Psoas muscle (tissue), 7 donors: ENCODE measurements at regions not wholly inside any gene's neighbourhood (a gene's known extent, or its start where the extent isn't known, plus 50 kb on each side); places are given as distances from the start of the nearest gene placed in this dataset.
"Not testable (repeated sequence)": the region's sequence is repeated elsewhere in the genome, so short reads cannot be mapped to it uniquely, and the experiment has no call there.

ENCODE experiments used
- ATAC-seq, 4 donors: fragments of 200-7000 bp; cut with Tn5 transposase; one replicate each; pipeline ENCODE4 v1.9.1; 2020; ENCODE audit warnings: moderate library complexity in 3 of 4, mild to moderate bottlenecking in 2 of 4
- DNase-seq, 2 donors: peaks; one replicate each; pipeline ENCODE4 v3.0.0-alpha.2; 2020
- H3K27ac ChIP-seq: fragments of 200-600 bp; one replicate; pipeline ENCODE4 v1.8.0; 2022
- H3K27me3 ChIP-seq, 3 donors: fragments of 200-600 bp in 1 of 3; one replicate each; pipeline versions ENCODE4 v1.6.1 to v1.8.0; 2013 to 2022; ENCODE audit warnings: low read length in 2 of 3, mild to moderate bottlenecking in 2 of 3, moderate library complexity in 1 of 3; ENCODE audit not compliant: insufficient read depth in 3 of 3
- H3K36me3 ChIP-seq, 2 donors: fragments of 200-600 bp in 1 of 2; one replicate each; pipeline versions ENCODE4 v1.6.1 to v1.8.0; 2013 to 2022; ENCODE audit warnings: low read depth in 1 of 2, mild to moderate bottlenecking in 1 of 2, moderate library complexity in 1 of 2; ENCODE audit not compliant: insufficient read depth in 1 of 2
- H3K4me1 ChIP-seq: fragments of 200-600 bp; one replicate; pipeline ENCODE4 v1.8.0; 2022
- H3K4me3 ChIP-seq: fragments of 200-600 bp; one replicate; pipeline ENCODE4 v1.8.0; 2022; ENCODE audit warnings: mild to moderate bottlenecking
- H3K9me3 ChIP-seq: fragments of 200-600 bp; one replicate; pipeline ENCODE4 v1.8.0; 2022
- WGBS, 3 donors: extraction: QIAGEN DNeasy Blood & Tissue Kit; methylation state at CpG; one replicate each; pipeline versions ENCODE4 v1.1.6 to v1.1.7; 2013; 5-methylcytosine and 5-hydroxymethylcytosine counted together
- intact Hi-C, 2 donors: fragments of 100-400 bp; cut with DNase I; formaldehyde crosslinking; loops; one replicate each; pipeline versions ENCODE4 v1.11.0 to v1.14.2; 2022
- TF ChIP-seq, protein P1 (sequence below): fragments of 200-600 bp; IDR thresholded peaks from one replicate; pipeline ENCODE4 v1.8.0; 2022; ENCODE audit warnings: antibody characterized with exemption
- donor health status: healthy with polysubstance abuse.
- donor health status: DM: no; HTN: no; CAD: no; lungs with moderate emphysema.
- donor health status: Bipolar disorder and iron deficiency.
- donor health status: healthy.
- donor health status: DM: yes; HTN: yes; CAD: no.
- donor health status: DM: no; HTN: no; CAD: no.
- donor health status: DM: yes; HTN: yes; CAD: no.

DNA sequence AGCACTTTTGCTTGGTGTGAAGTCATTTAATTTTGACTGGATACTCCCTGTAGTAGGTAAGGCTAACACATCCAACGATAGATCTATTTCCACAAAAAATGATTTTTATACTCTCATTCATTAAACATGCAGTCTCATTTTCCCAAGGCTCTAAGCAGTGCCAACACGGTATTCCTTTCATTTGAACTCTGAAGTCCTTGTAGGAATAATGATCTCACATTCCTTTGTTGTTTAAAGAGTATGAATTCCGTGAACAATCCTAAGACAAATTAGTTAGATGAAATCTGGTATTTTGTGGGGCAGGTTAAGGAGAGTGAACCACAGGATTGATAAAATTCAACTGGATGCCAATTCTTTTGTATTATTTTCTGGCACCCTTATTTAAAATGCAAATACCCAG is 66.6 kb downstream of the LACC1 start:
- Histone ChIP-seq H3K4me1 (no peaks in the 10 kb centered on the region), H3K36me3 (no peaks in the 10 kb centered on the region), H3K27ac (no peak overlapping the region), H3K27me3 (peaks cover 0 to 3% (median 0%) of the 10 kb centered on the region in 3 donors), H3K9me3 (no peaks in the 10 kb centered on the region), H3K4me3 (no peak overlapping the region)
- TF ChIP-seq, protein P1, sequence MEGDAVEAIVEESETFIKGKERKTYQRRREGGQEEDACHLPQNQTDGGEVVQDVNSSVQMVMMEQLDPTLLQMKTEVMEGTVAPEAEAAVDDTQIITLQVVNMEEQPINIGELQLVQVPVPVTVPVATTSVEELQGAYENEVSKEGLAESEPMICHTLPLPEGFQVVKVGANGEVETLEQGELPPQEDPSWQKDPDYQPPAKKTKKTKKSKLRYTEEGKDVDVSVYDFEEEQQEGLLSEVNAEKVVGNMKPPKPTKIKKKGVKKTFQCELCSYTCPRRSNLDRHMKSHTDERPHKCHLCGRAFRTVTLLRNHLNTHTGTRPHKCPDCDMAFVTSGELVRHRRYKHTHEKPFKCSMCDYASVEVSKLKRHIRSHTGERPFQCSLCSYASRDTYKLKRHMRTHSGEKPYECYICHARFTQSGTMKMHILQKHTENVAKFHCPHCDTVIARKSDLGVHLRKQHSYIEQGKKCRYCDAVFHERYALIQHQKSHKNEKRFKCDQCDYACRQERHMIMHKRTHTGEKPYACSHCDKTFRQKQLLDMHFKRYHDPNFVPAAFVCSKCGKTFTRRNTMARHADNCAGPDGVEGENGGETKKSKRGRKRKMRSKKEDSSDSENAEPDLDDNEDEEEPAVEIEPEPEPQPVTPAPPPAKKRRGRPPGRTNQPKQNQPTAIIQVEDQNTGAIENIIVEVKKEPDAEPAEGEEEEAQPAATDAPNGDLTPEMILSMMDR: no peak
- no peak for ATAC-seq
- no peak for DNase-seq
- WGBS, 3 donors: 67 to 75% (median 74%) methylated on average over 3 of the region's 3 CpGs
- intact Hi-C loops: no loop called here

DNA sequence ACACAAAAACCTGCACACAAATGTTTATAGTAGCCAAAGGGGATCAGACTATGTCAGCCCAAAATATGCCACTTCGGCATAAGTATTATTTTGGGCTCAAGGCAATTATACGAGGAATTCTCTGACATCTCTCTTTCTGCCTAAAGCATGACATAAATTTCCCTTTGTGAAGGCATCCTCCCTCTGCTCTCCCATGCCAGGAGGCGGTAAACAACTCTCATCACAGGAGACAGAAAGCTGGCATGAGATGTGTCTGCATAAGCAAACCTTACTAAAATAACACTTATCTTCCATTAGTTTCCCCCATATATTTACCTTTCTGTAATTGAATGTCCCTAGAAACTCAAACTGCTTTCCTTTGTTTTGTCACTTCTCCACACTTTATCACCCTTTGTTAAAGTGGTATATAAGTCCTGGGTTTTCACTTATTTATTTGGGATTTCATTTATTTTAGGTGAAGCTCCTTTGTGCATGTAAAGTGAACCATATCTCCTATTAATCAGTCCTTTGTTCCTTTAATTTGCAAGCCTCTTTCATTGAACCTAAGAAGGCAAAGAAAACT is 68.3 kb downstream of the LACC1 start:
- 82 to 92% (median 87%) methylated on average over 3 of the region's 3 CpGs for WGBS, 3 donors
- peaks cover 0 to 1% (median 0%) of the 10 kb centered on the region in 3 donors for H3K27me3 ChIP-seq

DNA sequence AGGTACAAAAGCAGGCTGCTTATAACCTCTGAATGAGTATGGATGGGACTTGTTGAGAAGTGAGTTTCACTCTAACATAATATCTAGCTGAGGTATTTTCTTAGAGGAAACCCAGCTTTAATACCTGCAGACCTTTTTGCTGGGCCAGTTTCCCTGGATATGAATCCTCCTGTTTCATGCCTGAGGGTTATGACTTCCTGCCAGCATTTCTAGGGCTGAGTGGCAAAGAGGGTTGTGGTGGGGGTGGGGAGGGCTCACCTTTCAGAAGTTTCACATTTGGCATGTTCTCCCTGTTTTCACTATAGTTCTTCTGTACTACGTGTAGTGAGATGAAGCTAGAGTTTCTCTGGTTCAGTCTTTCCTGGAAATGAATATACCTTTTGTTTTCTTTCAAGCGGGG is 73.7 kb downstream of the LACC1 start:
- 37 to 49% (median 41%) methylated on average over 2 of the region's 2 CpGs for WGBS, 3 donors
- intact Hi-C loops: no loop called here
- ATAC-seq: peak in 1 of 4 donors; percentile 48

More for the DNA sequence above, 68.3 kb downstream of the LACC1 start:
- no peak for ATAC-seq
- DNase-seq: no peak
- no peak overlapping the region for H3K27ac ChIP-seq
- intact Hi-C loops: no loop called here
- no peak overlapping the region for H3K4me3 ChIP-seq
- H3K36me3 ChIP-seq: no peaks in the 10 kb centered on the region
- no peaks in the 10 kb centered on the region for H3K9me3 ChIP-seq
- TF ChIP-seq, protein P1: no peak
- H3K4me1 ChIP-seq: no peaks in the 10 kb centered on the region

DNA sequence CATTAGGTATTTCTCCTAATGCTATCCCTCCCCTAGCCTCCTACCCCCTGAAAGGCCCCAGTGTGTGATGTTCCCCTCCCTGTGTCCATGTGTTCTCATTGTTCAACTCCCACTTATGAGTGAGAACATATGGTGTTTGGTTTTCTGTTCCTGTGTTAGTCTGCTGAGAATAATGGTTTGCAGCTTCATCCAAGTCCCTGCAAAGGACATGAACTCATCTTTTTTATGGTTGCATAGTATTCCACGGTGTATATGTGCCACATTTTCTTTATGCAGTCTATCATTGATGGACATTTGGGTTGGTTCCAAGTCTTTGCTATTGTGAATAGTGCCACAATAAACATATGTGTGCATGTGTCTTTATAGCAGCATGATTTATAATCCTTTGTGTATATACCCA is 77.3 kb downstream of the LACC1 start:
- H3K4me1 ChIP-seq, H3K9me3 ChIP-seq, ATAC-seq, DNase-seq, H3K4me3 ChIP-seq, H3K27ac ChIP-seq, intact Hi-C loops, H3K27me3 ChIP-seq, H3K36me3 ChIP-seq: not testable (repeated sequence)
- 86 to 96% (median 90%) methylated on average over 1 of the region's 1 CpG for WGBS, 3 donors

More for the DNA sequence above, 73.7 kb downstream of the LACC1 start:
- no peaks in the 10 kb centered on the region for H3K27me3 ChIP-seq
- H3K4me1 ChIP-seq: no peaks in the 10 kb centered on the region
- no peak overlapping the region for H3K4me3 ChIP-seq
- TF ChIP-seq, protein P1: no peak
- DNase-seq: no peak
- no peaks in the 10 kb centered on the region for H3K36me3 ChIP-seq
- H3K9me3 ChIP-seq: no peaks in the 10 kb centered on the region
- H3K27ac ChIP-seq: no peak overlapping the region

DNA sequence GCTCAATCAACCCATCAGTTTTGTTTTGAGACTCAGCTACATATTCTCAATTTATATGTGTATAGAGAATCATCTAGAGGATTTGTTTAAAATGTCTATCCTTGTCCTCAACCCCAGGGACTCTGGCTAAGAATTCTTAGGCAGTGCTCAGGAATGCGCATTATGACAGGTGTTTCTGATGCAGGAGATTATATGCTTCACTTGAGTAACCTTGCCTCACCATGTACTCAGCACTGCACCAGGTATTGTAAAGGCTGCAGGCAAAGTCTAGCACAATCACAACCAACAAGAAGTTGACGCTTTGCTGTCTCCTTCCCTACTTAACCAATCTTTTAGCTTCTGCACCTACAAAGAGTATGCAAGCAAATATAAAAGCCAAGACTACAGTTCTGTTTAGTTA is 79.6 kb downstream of the LACC1 start:
- TF ChIP-seq, protein P1: no peak
- 91 to 98% (median 93%) methylated on average over 2 of the region's 2 CpGs for WGBS, 3 donors
- no peak for ATAC-seq
- Histone ChIP-seq H3K9me3 (no peaks in the 10 kb centered on the region), H3K36me3 (no peaks in the 10 kb centered on the region), H3K4me3 (no peak overlapping the region), H3K27ac (no peak overlapping the region), H3K4me1 (no peaks in the 10 kb centered on the region), H3K27me3 (no peaks in the 10 kb centered on the region)
- DNase-seq: no peak
- intact Hi-C loops: no loop called here
